HCT116 (cell line): ENCODE measurements at regions not wholly inside any gene's neighbourhood (a gene's known extent, or its start where the extent isn't known, plus 50 kb on each side); places are given as distances from the start of the nearest gene placed in this dataset.

ENCODE experiments used
- ATAC-seq: fragments of 200-7000 bp; cut with Tn5 transposase; 2 replicates; pipeline ENCODE4 v1.9.1; 2020; ENCODE audit warnings: mild to moderate bottlenecking, moderate library complexity
- BruUV-seq: library from RNA; stranded (reverse); fragments of 400-500 nt; replicated peaks from 2 replicates; lab custom pipeline; 2021; lab: Mats Ljungman, UMichigan
- CTCF ChIA-PET: fragments of 300-600 bp; sonication (Branson Sonifier 250); formaldehyde crosslinking; loops from one replicate; lab custom pipeline; 2021; ENCODE audit warnings: antibody characterized with exemption; lab: Charles Lee
- POLR2A ChIA-PET: fragments of 300-600, 350-600 bp; sonication (Branson Sonifier 250); formaldehyde crosslinking; loops from one replicate; lab custom pipeline; 2021; ENCODE audit warnings: antibody characterized with exemption; lab: Charles Lee
- RAD21 ChIA-PET, 2 experiments: fragments of 300-600 bp; sonication (Branson Sonifier 250); formaldehyde crosslinking; loops; one replicate each; lab custom pipeline; 2023; ENCODE audit warnings: low total read pairs in 2 of 2; ENCODE audit not compliant: uncharacterized antibody in 2 of 2, unreplicated experiment in 2 of 2, low non-redundant PET in 1 of 2; lab: Charles Lee
- DNase-seq: peaks from one replicate; pipeline ENCODE4 v3.0.0-alpha.2; 2010; ENCODE audit warnings: low read depth, low spot score
- H2AFZ ChIP-seq: fragments of 200-600 bp; shearing (Covaris generic), sonication (generic); 2 replicates; pipeline ENCODE4 v1.6.1; 2017; ENCODE audit warnings: low read depth, mixed run types, mixed read lengths, antibody characterized with exemption, low read length; ENCODE audit not compliant: poor library complexity, severe bottlenecking
- H3K27ac ChIP-seq: 2 replicates; pipeline ENCODE4 v1.5.1; 2012; ENCODE audit warnings: low read depth, low read length
- H3K27me3 ChIP-seq: fragments of 200-600 bp; sonication (generic); 2 replicates; pipeline ENCODE4 v1.6.1; 2016; ENCODE audit warnings: mixed run types, low read length, mixed read lengths; ENCODE audit not compliant: insufficient read depth
- H3K36me3 ChIP-seq, 2 experiments: fragments of 200-500 bp in 1 of 2; fragments of 200-600 bp in 1 of 2; sonication (Bioruptor generic) in 1 of 2; sonication (generic) in 1 of 2; 2 replicates each; pipeline versions ENCODE4 v1.5.1 to v1.6.1; 2014 to 2016; ENCODE audit warnings: low read length in 2 of 2, inconsistent platforms in 1 of 2, mixed read lengths in 1 of 2, mixed run types in 1 of 2; ENCODE audit not compliant: insufficient read depth in 2 of 2, control insufficient read depth in 1 of 2
- H3K4me1 ChIP-seq, 2 experiments: fragments of 200-600 bp in 1 of 2; sonication (generic) in 1 of 2; 2 replicates each; pipeline versions ENCODE4 v1.5.1 to v1.6.1; 2012 to 2017; ENCODE audit warnings: low read length in 2 of 2, inconsistent platforms in 1 of 2, mild to moderate bottlenecking in 1 of 2, mixed read lengths in 1 of 2, mixed run types in 1 of 2, moderate library complexity in 1 of 2; ENCODE audit not compliant: insufficient read depth in 2 of 2, control insufficient read depth in 1 of 2
- H3K4me2 ChIP-seq: fragments of 200-600 bp; sonication (generic); 2 replicates; pipeline ENCODE4 v1.6.1; 2017; ENCODE audit warnings: mixed run types, low read length, mixed read lengths
- H3K4me3 ChIP-seq, 2 experiments: fragments of 200-600 bp in 1 of 2; sonication (generic) in 1 of 2; replicated peaks in 1 of 2; 2 replicates each; pipeline ENCODE4 v1.5.1; 2011 to 2016; ENCODE audit warnings: low read length in 2 of 2, control low read depth in 1 of 2, low read depth in 1 of 2, mild to moderate bottlenecking in 1 of 2, mixed read lengths in 1 of 2, mixed run types in 1 of 2
- H3K79me2 ChIP-seq: fragments of 200-600 bp; sonication (generic); 2 replicates; pipeline ENCODE4 v1.6.1; 2017; ENCODE audit warnings: mild to moderate bottlenecking, mixed run types, low read length, moderate library complexity, mixed read lengths; ENCODE audit not compliant: insufficient read depth
- H3K9ac ChIP-seq: fragments of 200-600 bp; sonication (generic); 2 replicates; pipeline ENCODE4 v1.6.1; 2016; ENCODE audit warnings: low read length, mixed read lengths
- H3K9me2 ChIP-seq: fragments of 200-600 bp; sonication (generic), shearing (Covaris generic); 2 replicates; pipeline ENCODE4 v1.6.1; 2017; ENCODE audit warnings: mixed run types, mild to moderate bottlenecking, moderate library complexity; ENCODE audit not compliant: insufficient read depth
- H3K9me3 ChIP-seq, 2 experiments: fragments of 200-500 bp in 1 of 2; fragments of 200-600 bp in 1 of 2; sonication (Bioruptor generic) in 1 of 2; sonication (generic) in 1 of 2; 2 replicates each; pipeline ENCODE4 v1.6.1; 2014 to 2017; ENCODE audit warnings: low read length in 2 of 2, mixed read lengths in 2 of 2, inconsistent platforms in 1 of 2, low read depth in 1 of 2, mild to moderate bottlenecking in 1 of 2, mixed run types in 1 of 2, moderate library complexity in 1 of 2; ENCODE audit not compliant: control insufficient read depth in 1 of 2, insufficient read depth in 1 of 2
- H4K20me1 ChIP-seq: fragments of 200-600 bp; sonication (generic), shearing (Covaris generic); 2 replicates; pipeline ENCODE4 v1.6.1; 2017; ENCODE audit warnings: mixed run types, mild to moderate bottlenecking, moderate library complexity; ENCODE audit not compliant: insufficient read depth
- CBX3 ChIP-seq: IDR thresholded peaks from 2 replicates; pipeline ENCODE4 v1.6.1; 2012; ENCODE audit warnings: low read depth
- CTCF ChIP-seq, 3 experiments: fragments of 200-600 bp in 1 of 3; sonication (generic) in 1 of 3; IDR thresholded peaks in 2 of 3; conservative IDR thresholded peaks in 1 of 3; 2 replicates each; pipeline ENCODE4 v1.5.1; 2012 to 2017; ENCODE audit warnings: low read depth in 2 of 3, low read length in 2 of 3, antibody characterized with exemption in 1 of 3, borderline replicate concordance in 1 of 3, control low read depth in 1 of 3, mild to moderate bottlenecking in 1 of 3, mixed read lengths in 1 of 3, mixed run types in 1 of 3, moderate library complexity in 1 of 3; ENCODE audit not compliant: insufficient read depth in 1 of 3
- EGR1 ChIP-seq: IDR thresholded peaks from 2 replicates; pipeline ENCODE4 v1.6.1; 2012; ENCODE audit warnings: low read depth
- ELF1 ChIP-seq: IDR thresholded peaks from 2 replicates; pipeline ENCODE4 v1.6.1; 2012; ENCODE audit warnings: low read depth, borderline replicate concordance
- EZH2 ChIP-seq: fragments of 200-600 bp; sonication (generic); IDR thresholded peaks from 2 replicates; pipeline ENCODE4 v1.6.1; 2017; ENCODE audit warnings: antibody characterized with exemption, mixed run types
- EZH2phosphoT487 ChIP-seq: fragments of 200-600 bp; IDR thresholded peaks from 2 replicates; pipeline ENCODE4 v1.6.1; 2018; ENCODE audit warnings: antibody characterized with exemption, borderline replicate concordance
- JUND ChIP-seq: IDR thresholded peaks from 2 replicates; pipeline ENCODE4 v1.6.1; 2012
- MAX ChIP-seq: IDR thresholded peaks from 2 replicates; pipeline ENCODE4 v1.6.1; 2012
- POLR2A ChIP-seq: IDR thresholded peaks from 2 replicates; pipeline ENCODE4 v1.7.0; 2011; ENCODE audit warnings: borderline replicate concordance; ENCODE audit not compliant: insufficient read depth, insufficient read length; ENCODE audit errors: extremely low read depth
- RAD21 ChIP-seq: IDR thresholded peaks from 2 replicates; pipeline ENCODE4 v1.6.1; 2012; ENCODE audit warnings: low read depth, mild to moderate bottlenecking
- SIN3A ChIP-seq: IDR thresholded peaks from 2 replicates; pipeline ENCODE4 v1.6.1; 2012; ENCODE audit warnings: low read depth
- SP1 ChIP-seq: IDR thresholded peaks from 2 replicates; pipeline ENCODE4 v1.6.1; 2012; ENCODE audit warnings: low read depth
- SRF ChIP-seq: IDR thresholded peaks from 2 replicates; pipeline ENCODE4 v1.6.1; 2012; ENCODE audit warnings: low read depth
- YY1 ChIP-seq: IDR thresholded peaks from 2 replicates; pipeline ENCODE4 v1.6.1; 2011; ENCODE audit warnings: low read length, low read depth, moderate library complexity, mild to moderate bottlenecking; ENCODE audit not compliant: insufficient replicate concordance; ENCODE audit errors: extremely low read depth
- intact Hi-C: fragments of 100-400 bp; cut with micrococcal nuclease; formaldehyde crosslinking; loops from 2 replicates; pipeline ENCODE4 v1.10.0; 2022
- TF ChIP-seq, protein P1 (sequence below): IDR thresholded peaks from 2 replicates; pipeline ENCODE4 v1.6.1; 2012

- ChIA-PET RAD21 (interaction anchor here in 1 of 2 experiments (0.7 kb wide), 1 partner anchor 314 kb away, joined by 4 read pairs; no protein-coding TSS in a partner anchor), POLR2A (no interaction called here), CTCF (no interaction called here)
- DNase-seq = no peak
- Histone ChIP-seq H3K9me2 (no peaks in the 10 kb centered on the region), H3K9ac (no peak overlapping the region), H3K27ac (no peak overlapping the region), H3K79me2 (no peaks in the 10 kb centered on the region), H3K9me3 (peaks cover 0 to 9% of the 10 kb centered on the region in 2 experiments; a peak in 3 of 4 replicates), H3K36me3 (no peaks in the 10 kb centered on the region), H3K4me3 (no peak overlapping the region), H3K4me1 (no peaks in the 10 kb centered on the region), H3K27me3 (no peaks in the 10 kb centered on the region), H2AFZ (no peak overlapping the region), H3K4me2 (no peak overlapping the region), H4K20me1 (no peaks in the 10 kb centered on the region)
- intact Hi-C loops = no loop called here
- no peak for TF ChIP-seq SIN3A
- no TSS peak for BruUV-seq
- no peak for ATAC-seq
Measured at GRCh38 chr5:164364237-164365208, 859.1 kb downstream of the MAT2B start.

DNA sequence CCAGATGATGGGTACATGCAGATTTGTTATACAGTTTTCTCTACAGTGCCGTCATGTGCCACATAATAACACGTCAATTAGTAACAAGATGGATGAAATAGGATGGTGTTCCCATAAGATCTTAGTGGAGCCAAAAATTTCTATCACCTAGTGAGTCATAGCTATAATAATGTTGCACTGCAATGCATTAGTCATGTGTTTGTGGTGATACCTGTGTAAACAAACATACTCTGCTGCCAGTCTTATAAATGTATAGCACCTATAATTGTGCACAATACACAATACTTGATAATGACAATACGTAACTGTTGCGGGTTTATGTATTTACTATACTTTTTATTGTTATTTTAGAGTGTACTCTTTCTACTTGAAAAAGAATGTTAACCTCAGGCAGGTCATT, 865.4 kb downstream of the MAT2B start:
- no peak overlapping the region for H3K4me2 ChIP-seq
- no peak for ATAC-seq
- no peaks in the 10 kb centered on the region for H3K36me3 ChIP-seq
- H3K4me3 ChIP-seq = no peak overlapping the region
- H2AFZ ChIP-seq = no peak overlapping the region
- H3K9me3 ChIP-seq = peaks cover 5 to 6% of the 10 kb centered on the region in 2 experiments; a peak in 3 of 4 replicates
- intact Hi-C loops = no loop called here
- RAD21 ChIA-PET = no interaction called here
- DNase-seq = no peak
- no peaks in the 10 kb centered on the region for H3K9me2 ChIP-seq
- H4K20me1 ChIP-seq = no peaks in the 10 kb centered on the region
- TF ChIP-seq CBX3 = no peak
- TF ChIP-seq MAX = no peak
- TF ChIP-seq CTCF (IDR thresholded peaks at IDR 0.05 in 2 of 3, conservative IDR thresholded peaks at IDR 0.05 in 1 of 3; ENCODE audit: borderline replicate concordance in 1 of 3, insufficient read depth in 1 of 3, low read depth in 2 of 3, low read length in 2 of 3) = no peak
- TF ChIP-seq RAD21 = no peak
- no peak for TF ChIP-seq SIN3A
- no peak for TF ChIP-seq SP1
- TF ChIP-seq EZH2phosphoT487 = no peak
- no peak for TF ChIP-seq EZH2
- no peak for TF ChIP-seq YY1
- no peak for TF ChIP-seq JUND
- no peak for TF ChIP-seq ELF1
- TF ChIP-seq, protein P1, sequence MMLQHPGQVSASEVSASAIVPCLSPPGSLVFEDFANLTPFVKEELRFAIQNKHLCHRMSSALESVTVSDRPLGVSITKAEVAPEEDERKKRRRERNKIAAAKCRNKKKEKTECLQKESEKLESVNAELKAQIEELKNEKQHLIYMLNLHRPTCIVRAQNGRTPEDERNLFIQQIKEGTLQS = no peak
- no peak for TF ChIP-seq POLR2A
- no peak for TF ChIP-seq EGR1
- no peak for TF ChIP-seq SRF
- no peaks in the 10 kb centered on the region for H3K79me2 ChIP-seq
- H3K4me1 ChIP-seq = no peaks in the 10 kb centered on the region
- POLR2A ChIA-PET = no interaction called here
- CTCF ChIA-PET = no interaction called here
- no peak overlapping the region for H3K27ac ChIP-seq
- H3K9ac ChIP-seq = no peak overlapping the region
- BruUV-seq = no TSS peak
- no peaks in the 10 kb centered on the region for H3K27me3 ChIP-seq
